ENCODE measurements at regions not wholly inside any gene's neighbourhood (a gene's known extent, or its start where the extent isn't known, plus 50 kb on each side); places are given as distances from the start of the nearest gene placed in this dataset.
A peak's percentile ranks its signal among the peaks of the same experiment; 100 is the strongest.
"Not testable (repeated sequence)": the region's sequence is repeated elsewhere in the genome, so short reads cannot be mapped to it uniquely, and the experiment has no call there.

- H3K27me3 ChIP-seq, result no peaks in the 10 kb centered on the region
- intact Hi-C loops (cut with DNase I; ENCODE audit: low total_unique reads), result no loop called here
- TF ChIP-seq POLR2A (IDR thresholded peaks at IDR 0.05) (no peak), CTCF (IDR thresholded peaks at IDR 0.05) (no peak)
- H3K4me3 ChIP-seq, result no peak overlapping the region
- no peaks in the 10 kb centered on the region for H3K4me1 ChIP-seq
- no peak for DNase-seq
- H3K9me3 ChIP-seq, result no peaks in the 10 kb centered on the region
- 78 to 84% methylated on average over 2 of the region's 2 CpGs for WGBS, 2 donors
- no peaks in the 10 kb centered on the region for H3K36me3 ChIP-seq (ENCODE audit: low read depth, missing control alignments)
- no peak overlapping the region for H3K27ac ChIP-seq
Observed at GRCh38 chr4:83196921-83197320, 82.4 kb upstream of the PLAC8 start.

GRCh38 chr4:83195269-83195668 is 80.7 kb upstream of the PLAC8 start:
- no peaks in the 10 kb centered on the region for H3K4me1 ChIP-seq
- peak; percentile 28 for DNase-seq
- H3K36me3 ChIP-seq (ENCODE audit: low read depth, missing control alignments), result no peaks in the 10 kb centered on the region
- intact Hi-C loops (cut with DNase I; ENCODE audit: low total_unique reads), result no loop called here
- H3K27ac ChIP-seq, result no peak overlapping the region
- 77 to 79% methylated on average over 3 of the region's 3 CpGs for WGBS, 2 donors
- no peaks in the 10 kb centered on the region for H3K9me3 ChIP-seq
- H3K27me3 ChIP-seq, result no peaks in the 10 kb centered on the region
- no peak for TF ChIP-seq CTCF (IDR thresholded peaks at IDR 0.05)
- TF ChIP-seq POLR2A (IDR thresholded peaks at IDR 0.05), result no peak
- H3K4me3 ChIP-seq, result no peak overlapping the region

GRCh38 chr4:83194588-83194987 is 80.1 kb upstream of the PLAC8 start:
- H3K27me3 ChIP-seq; H3K9me3 ChIP-seq; DNase-seq; intact Hi-C loops (cut with DNase I; ENCODE audit: low total_unique reads); H3K27ac ChIP-seq; H3K4me1 ChIP-seq; H3K4me3 ChIP-seq; H3K36me3 ChIP-seq (ENCODE audit: low read depth, missing control alignments): not testable (repeated sequence)
- 67% methylated on average over 7 of the region's 7 CpGs for whole genome bisulfite sequencing, 2 donors

GRCh38 chr4:83192634-83193033 is 78.1 kb upstream of the PLAC8 start:
- Histone ChIP-seq H3K9me3 (no peaks in the 10 kb centered on the region), H3K36me3 (ENCODE audit: low read depth, missing control alignments) (no peaks in the 10 kb centered on the region), H3K4me1 (no peaks in the 10 kb centered on the region), H3K27me3 (no peaks in the 10 kb centered on the region), H3K4me3 (no peak overlapping the region), H3K27ac (no peak overlapping the region)
- intact Hi-C loops (cut with DNase I; ENCODE audit: low total_unique reads), result no loop called here
- TF ChIP-seq POLR2A (IDR thresholded peaks at IDR 0.05) (no peak), CTCF (IDR thresholded peaks at IDR 0.05) (no peak)
- 88 to 97% methylated on average over 6 of the region's 6 CpGs for WGBS, 2 donors
- DNase-seq, result no peak

- no peaks in the 10 kb centered on the region for H3K4me1 ChIP-seq
- 80 to 83% methylated on average over 2 of the region's 2 CpGs for WGBS, 2 donors
- H3K36me3 ChIP-seq (ENCODE audit: low read depth, missing control alignments), result no peaks in the 10 kb centered on the region
- no peaks in the 10 kb centered on the region for H3K9me3 ChIP-seq
- TF ChIP-seq POLR2A (IDR thresholded peaks at IDR 0.05) (no peak), CTCF (IDR thresholded peaks at IDR 0.05) (no peak)
- no peak overlapping the region for H3K4me3 ChIP-seq
- no peak overlapping the region for H3K27ac ChIP-seq
- intact Hi-C loops (cut with DNase I; ENCODE audit: low total_unique reads), result no loop called here
- no peak for DNase-seq
- no peaks in the 10 kb centered on the region for H3K27me3 ChIP-seq
Observed at GRCh38 chr4:83191026-83191425, 76.5 kb upstream of the PLAC8 start.

All from testis (tissue), 2 donors.